KOPT-K1 (cell line): ENCODE measurements at regions not wholly inside any gene's neighbourhood (a gene's known extent, or its start where the extent isn't known, plus 50 kb on each side); places are given as distances from the start of the nearest gene placed in this dataset.
A peak's percentile ranks its signal among the peaks of the same experiment; 100 is the strongest.
"Not testable (repeated sequence)": the region's sequence is repeated elsewhere in the genome, so short reads cannot be mapped to it uniquely, and the experiment has no call there.

Experiments
- H3K27ac ChIP-seq: fragments of 200-600 bp; sonication (generic); 2 replicates; pipeline ENCODE4 v1.5.1; 2016; ENCODE audit warnings: antibody characterized with exemption, mild to moderate bottlenecking, low read depth, low read length; ENCODE audit not compliant: poor library complexity, severe bottlenecking
- H3K36me3 ChIP-seq: fragments of 200-600 bp; sonication (generic); 2 replicates; pipeline ENCODE4 v1.5.1; 2017; ENCODE audit warnings: antibody characterized with exemption, mild to moderate bottlenecking, low read length, moderate library complexity; ENCODE audit not compliant: insufficient read depth
- H3K9me3 ChIP-seq: fragments of 200-600 bp; sonication (generic); 2 replicates; pipeline ENCODE4 v1.5.1; 2017; ENCODE audit warnings: antibody characterized with exemption, low read length, mild to moderate bottlenecking; ENCODE audit not compliant: insufficient read depth, poor library complexity, severe bottlenecking

- no peaks in the 10 kb centered on the region for H3K36me3 ChIP-seq
- H3K9me3 ChIP-seq, result no peaks in the 10 kb centered on the region
- H3K27ac ChIP-seq, result no peak overlapping the region
Observed at GRCh38 chr22:46026899-46027210, 49.9 kb upstream of the WNT7B start.

GRCh38 chr22:46027211-46028105 is 50.5 kb upstream of the WNT7B start:
- no peaks in the 10 kb centered on the region for H3K9me3 ChIP-seq
- H3K36me3 ChIP-seq, result no peaks in the 10 kb centered on the region
- no peak overlapping the region for H3K27ac ChIP-seq

GRCh38 chr22:46028106-46028991 is 51.4 kb upstream of the WNT7B start:
- Histone ChIP-seq H3K27ac (peak overlapping the region; percentile 43), H3K9me3 (no peaks in the 10 kb centered on the region), H3K36me3 (no peaks in the 10 kb centered on the region)

- Histone ChIP-seq H3K36me3 (no peaks in the 10 kb centered on the region), H3K9me3 (no peaks in the 10 kb centered on the region), H3K27ac (peak overlapping the region; percentile 43)
Observed at GRCh38 chr22:46029036-46029435, 52.1 kb upstream of the WNT7B start.

- Histone ChIP-seq H3K27ac (no peak overlapping the region), H3K36me3 (no peaks in the 10 kb centered on the region)
Observed at GRCh38 chr22:46029574-46030200, 52.7 kb upstream of the WNT7B start.

GRCh38 chr22:46030231-46030880 is 53.4 kb upstream of the WNT7B start:
- Histone ChIP-seq H3K36me3 (no peaks in the 10 kb centered on the region), H3K27ac (no peak overlapping the region), H3K9me3 (no peaks in the 10 kb centered on the region)

More at GRCh38 chr22:46029574-46030200, 52.7 kb upstream of the WNT7B start:
- H3K9me3 ChIP-seq, result no peaks in the 10 kb centered on the region

- H3K9me3 ChIP-seq, result no peaks in the 10 kb centered on the region
- H3K27ac ChIP-seq, result no peak overlapping the region
- H3K36me3 ChIP-seq, result no peaks in the 10 kb centered on the region
Observed at GRCh38 chr22:46031066-46031465, 54.1 kb upstream of the WNT7B start.

- Histone ChIP-seq H3K27ac (no peak overlapping the region), H3K36me3 (no peaks in the 10 kb centered on the region), H3K9me3 (no peaks in the 10 kb centered on the region)
Observed at GRCh38 chr22:46031557-46031956, 54.6 kb upstream of the WNT7B start.

- no peaks in the 10 kb centered on the region for H3K36me3 ChIP-seq
- H3K9me3 ChIP-seq, result no peaks in the 10 kb centered on the region
- no peak overlapping the region for H3K27ac ChIP-seq
Observed at GRCh38 chr22:46031965-46032851, 55.2 kb upstream of the WNT7B start.

- Histone ChIP-seq H3K36me3 (no peaks in the 10 kb centered on the region), H3K9me3 (no peaks in the 10 kb centered on the region), H3K27ac (no peak overlapping the region)
Observed at GRCh38 chr22:46033256-46034200, 56.6 kb upstream of the WNT7B start.

- not testable (repeated sequence) for H3K27ac ChIP-seq, H3K36me3 ChIP-seq, H3K9me3 ChIP-seq
Observed at GRCh38 chr22:46034480-46034879, 57.5 kb upstream of the WNT7B start.

GRCh38 chr22:46035380-46035741 is 58.4 kb upstream of the WNT7B start:
- Histone ChIP-seq H3K27ac (peak overlapping the region; percentile 58), H3K36me3 (no peaks in the 10 kb centered on the region), H3K9me3 (no peaks in the 10 kb centered on the region)
